GM23338 (cell line): ENCODE measurements at regions not wholly inside any gene's neighbourhood (a gene's known extent, or its start where the extent isn't known, plus 50 kb on each side); places are given as distances from the start of the nearest gene placed in this dataset.

Experiments used
- EZH2 ChIP-seq: fragments of 200-600 bp; sonication (generic); IDR thresholded peaks from one replicate; pipeline ENCODE4 v1.8.0; 2017; ENCODE audit warnings: antibody characterized with exemption, mild to moderate bottlenecking, low read depth; ENCODE audit not compliant: unreplicated experiment
- POLR2AphosphoS5 ChIP-seq: IDR thresholded peaks from 2 replicates; pipeline ENCODE4 v1.6.1; 2016; ENCODE audit warnings: antibody characterized with exemption, low read depth
- TF ChIP-seq, protein P1 (sequence below), 2 experiments: fragments of 200-600 bp in 1 of 2; sonication (generic) in 1 of 2; conservative IDR thresholded peaks; 2 replicates each; pipeline versions ENCODE4 v1.5.1 to v1.6.1; 2016 to 2017; ENCODE audit warnings: antibody characterized with exemption in 2 of 2, low read depth in 2 of 2, mild to moderate bottlenecking in 2 of 2, moderate library complexity in 1 of 2
- TF ChIP-seq, protein P2 (sequence below): IDR thresholded peaks from one replicate; pipeline ENCODE4 v1.6.1; 2018; ENCODE audit warnings: antibody characterized with exemption; ENCODE audit not compliant: unreplicated experiment

DNA sequence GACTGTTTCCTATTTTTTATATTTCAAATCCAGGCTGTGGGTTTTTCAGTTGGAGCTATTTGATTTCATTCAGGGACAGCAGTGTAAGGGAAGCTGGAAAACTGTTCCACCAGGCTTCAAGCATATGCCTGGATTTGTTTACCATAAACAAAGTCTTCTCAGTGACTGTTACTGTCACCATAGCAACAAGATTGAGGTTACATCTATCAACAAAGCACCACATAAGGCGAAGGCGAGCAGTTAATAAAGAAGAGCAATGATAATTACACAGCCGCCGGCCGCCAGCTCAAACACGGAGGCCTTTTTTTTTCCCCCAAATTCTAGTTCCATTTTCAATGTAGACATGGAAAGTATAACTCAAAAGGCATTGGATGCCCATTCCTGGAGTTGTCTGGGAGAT is 553.7 kb upstream of the SYT4 start:
- TF ChIP-seq, protein P1, sequence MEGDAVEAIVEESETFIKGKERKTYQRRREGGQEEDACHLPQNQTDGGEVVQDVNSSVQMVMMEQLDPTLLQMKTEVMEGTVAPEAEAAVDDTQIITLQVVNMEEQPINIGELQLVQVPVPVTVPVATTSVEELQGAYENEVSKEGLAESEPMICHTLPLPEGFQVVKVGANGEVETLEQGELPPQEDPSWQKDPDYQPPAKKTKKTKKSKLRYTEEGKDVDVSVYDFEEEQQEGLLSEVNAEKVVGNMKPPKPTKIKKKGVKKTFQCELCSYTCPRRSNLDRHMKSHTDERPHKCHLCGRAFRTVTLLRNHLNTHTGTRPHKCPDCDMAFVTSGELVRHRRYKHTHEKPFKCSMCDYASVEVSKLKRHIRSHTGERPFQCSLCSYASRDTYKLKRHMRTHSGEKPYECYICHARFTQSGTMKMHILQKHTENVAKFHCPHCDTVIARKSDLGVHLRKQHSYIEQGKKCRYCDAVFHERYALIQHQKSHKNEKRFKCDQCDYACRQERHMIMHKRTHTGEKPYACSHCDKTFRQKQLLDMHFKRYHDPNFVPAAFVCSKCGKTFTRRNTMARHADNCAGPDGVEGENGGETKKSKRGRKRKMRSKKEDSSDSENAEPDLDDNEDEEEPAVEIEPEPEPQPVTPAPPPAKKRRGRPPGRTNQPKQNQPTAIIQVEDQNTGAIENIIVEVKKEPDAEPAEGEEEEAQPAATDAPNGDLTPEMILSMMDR (conservative IDR thresholded peaks at IDR 0.05; ENCODE audit: low read depth in 2 of 2) = no peak
- TF ChIP-seq POLR2AphosphoS5 (no peak), EZH2 (no peak)
- TF ChIP-seq, protein P2, sequence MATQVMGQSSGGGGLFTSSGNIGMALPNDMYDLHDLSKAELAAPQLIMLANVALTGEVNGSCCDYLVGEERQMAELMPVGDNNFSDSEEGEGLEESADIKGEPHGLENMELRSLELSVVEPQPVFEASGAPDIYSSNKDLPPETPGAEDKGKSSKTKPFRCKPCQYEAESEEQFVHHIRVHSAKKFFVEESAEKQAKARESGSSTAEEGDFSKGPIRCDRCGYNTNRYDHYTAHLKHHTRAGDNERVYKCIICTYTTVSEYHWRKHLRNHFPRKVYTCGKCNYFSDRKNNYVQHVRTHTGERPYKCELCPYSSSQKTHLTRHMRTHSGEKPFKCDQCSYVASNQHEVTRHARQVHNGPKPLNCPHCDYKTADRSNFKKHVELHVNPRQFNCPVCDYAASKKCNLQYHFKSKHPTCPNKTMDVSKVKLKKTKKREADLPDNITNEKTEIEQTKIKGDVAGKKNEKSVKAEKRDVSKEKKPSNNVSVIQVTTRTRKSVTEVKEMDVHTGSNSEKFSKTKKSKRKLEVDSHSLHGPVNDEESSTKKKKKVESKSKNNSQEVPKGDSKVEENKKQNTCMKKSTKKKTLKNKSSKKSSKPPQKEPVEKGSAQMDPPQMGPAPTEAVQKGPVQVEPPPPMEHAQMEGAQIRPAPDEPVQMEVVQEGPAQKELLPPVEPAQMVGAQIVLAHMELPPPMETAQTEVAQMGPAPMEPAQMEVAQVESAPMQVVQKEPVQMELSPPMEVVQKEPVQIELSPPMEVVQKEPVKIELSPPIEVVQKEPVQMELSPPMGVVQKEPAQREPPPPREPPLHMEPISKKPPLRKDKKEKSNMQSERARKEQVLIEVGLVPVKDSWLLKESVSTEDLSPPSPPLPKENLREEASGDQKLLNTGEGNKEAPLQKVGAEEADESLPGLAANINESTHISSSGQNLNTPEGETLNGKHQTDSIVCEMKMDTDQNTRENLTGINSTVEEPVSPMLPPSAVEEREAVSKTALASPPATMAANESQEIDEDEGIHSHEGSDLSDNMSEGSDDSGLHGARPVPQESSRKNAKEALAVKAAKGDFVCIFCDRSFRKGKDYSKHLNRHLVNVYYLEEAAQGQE = no peak
